Lower leg skin (tissue), 3 donors: ENCODE measurements at regions not wholly inside any gene's neighbourhood (a gene's known extent, or its start where the extent isn't known, plus 50 kb on each side); places are given as distances from the start of the nearest gene placed in this dataset.

Source experiments
- POLR2A ChIP-seq, 2 donors: fragments of 450-650 bp; IDR thresholded peaks; one replicate each; pipeline ENCODE4 v1.6.1; 2016 to 2017; ENCODE audit warnings: antibody characterized with exemption in 2 of 2, mild to moderate bottlenecking in 1 of 2, moderate library complexity in 1 of 2
- TF ChIP-seq, protein P1 (sequence below), 3 donors: fragments of 450-650 bp; IDR thresholded peaks; one replicate each; pipeline ENCODE4 v1.5.1; 2016; ENCODE audit warnings: antibody characterized with exemption in 3 of 3, mild to moderate bottlenecking in 3 of 3, moderate library complexity in 2 of 3

DNA sequence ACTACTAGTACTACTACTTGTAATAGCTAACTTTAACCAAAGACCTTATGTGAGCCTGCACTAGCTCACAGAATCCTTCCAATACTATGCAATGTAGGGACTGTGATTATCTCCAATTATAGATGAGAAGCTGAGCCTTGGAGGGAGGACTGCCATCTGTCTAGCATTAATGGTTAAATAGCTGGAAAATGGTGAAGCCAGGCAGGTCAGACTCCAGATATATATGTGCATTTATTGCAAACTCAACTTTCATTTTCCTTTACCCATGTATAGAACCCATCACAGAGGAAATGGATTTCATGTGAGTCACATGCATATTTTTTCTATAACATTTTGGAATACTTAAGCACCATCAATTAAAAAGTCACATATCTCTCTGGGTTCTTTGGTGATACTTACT is 229.9 kb downstream of the BCAS1 start:
- TF ChIP-seq, protein P1, sequence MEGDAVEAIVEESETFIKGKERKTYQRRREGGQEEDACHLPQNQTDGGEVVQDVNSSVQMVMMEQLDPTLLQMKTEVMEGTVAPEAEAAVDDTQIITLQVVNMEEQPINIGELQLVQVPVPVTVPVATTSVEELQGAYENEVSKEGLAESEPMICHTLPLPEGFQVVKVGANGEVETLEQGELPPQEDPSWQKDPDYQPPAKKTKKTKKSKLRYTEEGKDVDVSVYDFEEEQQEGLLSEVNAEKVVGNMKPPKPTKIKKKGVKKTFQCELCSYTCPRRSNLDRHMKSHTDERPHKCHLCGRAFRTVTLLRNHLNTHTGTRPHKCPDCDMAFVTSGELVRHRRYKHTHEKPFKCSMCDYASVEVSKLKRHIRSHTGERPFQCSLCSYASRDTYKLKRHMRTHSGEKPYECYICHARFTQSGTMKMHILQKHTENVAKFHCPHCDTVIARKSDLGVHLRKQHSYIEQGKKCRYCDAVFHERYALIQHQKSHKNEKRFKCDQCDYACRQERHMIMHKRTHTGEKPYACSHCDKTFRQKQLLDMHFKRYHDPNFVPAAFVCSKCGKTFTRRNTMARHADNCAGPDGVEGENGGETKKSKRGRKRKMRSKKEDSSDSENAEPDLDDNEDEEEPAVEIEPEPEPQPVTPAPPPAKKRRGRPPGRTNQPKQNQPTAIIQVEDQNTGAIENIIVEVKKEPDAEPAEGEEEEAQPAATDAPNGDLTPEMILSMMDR (IDR thresholded peaks at IDR 0.05): no peak
- TF ChIP-seq POLR2A (IDR thresholded peaks at IDR 0.05): no peak
